Smooth muscle cell (in vitro differentiated cells): ENCODE measurements at regions not wholly inside any gene's neighbourhood (a gene's known extent, or its start where the extent isn't known, plus 50 kb on each side); places are given as distances from the start of the nearest gene placed in this dataset.

ENCODE experiments used
- DNase-seq: peaks from one replicate; lab custom pipeline; 2025; ENCODE audit not compliant: unreplicated experiment; lab: John Stamatoyannopoulos, UW
- H2AFZ ChIP-seq: fragments of 200-600 bp; sonication (generic); 2 replicates; pipeline ENCODE4 v1.6.0; 2016; ENCODE audit warnings: antibody characterized with exemption, low read depth, mild to moderate bottlenecking
- H3F3A ChIP-seq: fragments of 200-600 bp; sonication (generic); 2 replicates; pipeline ENCODE4 v1.6.0; 2017; ENCODE audit warnings: antibody characterized with exemption, low read depth
- H3K27ac ChIP-seq: fragments of 200-600 bp; sonication (generic); 2 replicates; pipeline ENCODE4 v1.5.1; 2016; ENCODE audit warnings: low read depth, mild to moderate bottlenecking
- H3K27me3 ChIP-seq: fragments of 200-600 bp; sonication (generic); 2 replicates; pipeline ENCODE4 v1.6.1; 2016; ENCODE audit warnings: low read depth, mild to moderate bottlenecking
- H3K36me3 ChIP-seq: fragments of 200-600 bp; sonication (generic); 2 replicates; pipeline ENCODE4 v1.5.1; 2016; ENCODE audit warnings: low read depth
- H3K4me1 ChIP-seq: fragments of 200-600 bp; sonication (generic); 2 replicates; pipeline ENCODE4 v1.5.1; 2016; ENCODE audit warnings: low read depth
- H3K4me2 ChIP-seq: fragments of 200-600 bp; sonication (generic); 2 replicates; pipeline ENCODE4 v1.6.0; 2016; ENCODE audit warnings: mild to moderate bottlenecking
- H3K4me3 ChIP-seq: fragments of 200-600 bp; sonication (generic); 2 replicates; pipeline ENCODE4 v1.5.1; 2016; ENCODE audit warnings: mild to moderate bottlenecking
- H3K79me2 ChIP-seq: fragments of 200-600 bp; sonication (generic); 2 replicates; pipeline ENCODE4 v1.6.0; 2016; ENCODE audit warnings: low read depth, mild to moderate bottlenecking
- H3K9ac ChIP-seq: fragments of 200-600 bp; sonication (generic); 2 replicates; pipeline ENCODE4 v1.6.0; 2016; ENCODE audit warnings: low read depth
- H3K9me3 ChIP-seq: fragments of 200-600 bp; sonication (generic); replicated peaks from 2 replicates; pipeline ENCODE4 v1.5.1; 2016; ENCODE audit warnings: low read depth
- H4K20me1 ChIP-seq: fragments of 200-600 bp; sonication (generic); 2 replicates; pipeline ENCODE4 v1.6.0; 2016; ENCODE audit warnings: low read depth
- WGBS: methylation state at CpG from one replicate; pipeline ENCODE4 v1.1.7; 2016; ENCODE audit warnings: low lambda C conversion rate; 5-methylcytosine and 5-hydroxymethylcytosine counted together
- TF ChIP-seq, protein P1 (sequence below): fragments of 200-600 bp; sonication (generic); IDR thresholded peaks from 2 replicates; pipeline ENCODE4 v1.5.1; 2017; ENCODE audit warnings: borderline replicate concordance, mild to moderate bottlenecking, antibody characterized with exemption; ENCODE audit not compliant: insufficient read depth, poor library complexity, severe bottlenecking

GRCh38 chr13:63149375-63149774 is 1733.7 kb upstream of the PCDH20 start:
- no peak overlapping the region for H3K9ac ChIP-seq
- H3K27ac ChIP-seq = no peak overlapping the region
- peaks cover 4% of the 10 kb centered on the region for H3K9me3 ChIP-seq
- H3K4me3 ChIP-seq = no peak overlapping the region
- H3K4me1 ChIP-seq = no peaks in the 10 kb centered on the region
- no peak for DNase-seq
- no peaks in the 10 kb centered on the region for H3F3A ChIP-seq
- H3K36me3 ChIP-seq = no peaks in the 10 kb centered on the region
- H2AFZ ChIP-seq = no peak overlapping the region
- H3K79me2 ChIP-seq = no peaks in the 10 kb centered on the region
- H3K27me3 ChIP-seq = no peaks in the 10 kb centered on the region
- TF ChIP-seq, protein P1, sequence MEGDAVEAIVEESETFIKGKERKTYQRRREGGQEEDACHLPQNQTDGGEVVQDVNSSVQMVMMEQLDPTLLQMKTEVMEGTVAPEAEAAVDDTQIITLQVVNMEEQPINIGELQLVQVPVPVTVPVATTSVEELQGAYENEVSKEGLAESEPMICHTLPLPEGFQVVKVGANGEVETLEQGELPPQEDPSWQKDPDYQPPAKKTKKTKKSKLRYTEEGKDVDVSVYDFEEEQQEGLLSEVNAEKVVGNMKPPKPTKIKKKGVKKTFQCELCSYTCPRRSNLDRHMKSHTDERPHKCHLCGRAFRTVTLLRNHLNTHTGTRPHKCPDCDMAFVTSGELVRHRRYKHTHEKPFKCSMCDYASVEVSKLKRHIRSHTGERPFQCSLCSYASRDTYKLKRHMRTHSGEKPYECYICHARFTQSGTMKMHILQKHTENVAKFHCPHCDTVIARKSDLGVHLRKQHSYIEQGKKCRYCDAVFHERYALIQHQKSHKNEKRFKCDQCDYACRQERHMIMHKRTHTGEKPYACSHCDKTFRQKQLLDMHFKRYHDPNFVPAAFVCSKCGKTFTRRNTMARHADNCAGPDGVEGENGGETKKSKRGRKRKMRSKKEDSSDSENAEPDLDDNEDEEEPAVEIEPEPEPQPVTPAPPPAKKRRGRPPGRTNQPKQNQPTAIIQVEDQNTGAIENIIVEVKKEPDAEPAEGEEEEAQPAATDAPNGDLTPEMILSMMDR = no peak
- 88% methylated on average over 3 of the region's 3 CpGs for WGBS
- H4K20me1 ChIP-seq = no peaks in the 10 kb centered on the region
- H3K4me2 ChIP-seq = no peak overlapping the region

GRCh38 chr13:63139277-63139676 is 1723.6 kb upstream of the PCDH20 start:
- Histone ChIP-seq H3K9me3 (no peaks in the 10 kb centered on the region), H3K4me3 (no peak overlapping the region), H2AFZ (no peak overlapping the region), H4K20me1 (no peaks in the 10 kb centered on the region), H3K79me2 (no peaks in the 10 kb centered on the region), H3F3A (no peaks in the 10 kb centered on the region), H3K9ac (no peak overlapping the region), H3K27ac (no peak overlapping the region), H3K4me2 (no peak overlapping the region), H3K27me3 (no peaks in the 10 kb centered on the region), H3K4me1 (no peaks in the 10 kb centered on the region), H3K36me3 (no peaks in the 10 kb centered on the region)
- no peak for DNase-seq
- TF ChIP-seq, protein P1 = no peak

GRCh38 chr13:63129995-63130394 is 1714.3 kb upstream of the PCDH20 start:
- no peak overlapping the region for H3K4me3 ChIP-seq
- no peak overlapping the region for H2AFZ ChIP-seq
- no peaks in the 10 kb centered on the region for H3K4me1 ChIP-seq
- H3K79me2 ChIP-seq = no peaks in the 10 kb centered on the region
- TF ChIP-seq, protein P1 = no peak
- H3K27me3 ChIP-seq = no peaks in the 10 kb centered on the region
- H4K20me1 ChIP-seq = no peaks in the 10 kb centered on the region
- no peaks in the 10 kb centered on the region for H3K36me3 ChIP-seq
- no peak overlapping the region for H3K27ac ChIP-seq
- no peak for DNase-seq
- H3K4me2 ChIP-seq = no peak overlapping the region
- H3K9ac ChIP-seq = no peak overlapping the region
- no peaks in the 10 kb centered on the region for H3K9me3 ChIP-seq
- no peaks in the 10 kb centered on the region for H3F3A ChIP-seq

DNA sequence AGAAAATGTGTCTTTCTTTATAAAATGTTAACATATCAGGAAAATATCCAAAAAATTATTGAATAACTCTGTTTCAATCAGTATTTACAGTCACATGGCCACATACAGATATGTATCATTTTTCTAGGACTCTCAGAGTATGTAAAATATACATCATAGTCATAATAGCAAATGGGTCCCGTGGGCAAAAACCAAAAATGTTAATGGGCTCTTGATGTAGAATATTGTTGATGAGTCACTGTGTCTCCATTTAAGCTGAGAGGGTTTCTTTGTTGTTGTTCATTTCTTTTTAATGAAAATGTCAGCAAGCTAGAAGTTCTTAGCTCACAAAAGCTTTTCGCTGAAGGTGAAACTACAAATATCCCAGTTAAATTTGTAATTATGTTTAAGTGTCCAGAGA is 1713.1 kb upstream of the PCDH20 start:
- no peaks in the 10 kb centered on the region for H3K79me2 ChIP-seq
- 81% methylated on average over 2 of the region's 2 CpGs for WGBS
- H3K27me3 ChIP-seq = no peaks in the 10 kb centered on the region
- H2AFZ ChIP-seq = peak overlapping the region; percentile 68
- no peaks in the 10 kb centered on the region for H3K4me1 ChIP-seq
- TF ChIP-seq, protein P1 = no peak
- no peaks in the 10 kb centered on the region for H4K20me1 ChIP-seq
- H3K9me3 ChIP-seq = no peaks in the 10 kb centered on the region
- no peak for DNase-seq
- no peak overlapping the region for H3K4me2 ChIP-seq
- no peaks in the 10 kb centered on the region for H3K36me3 ChIP-seq
- H3K9ac ChIP-seq = no peak overlapping the region
- no peak overlapping the region for H3K4me3 ChIP-seq
- no peaks in the 10 kb centered on the region for H3F3A ChIP-seq
- no peak overlapping the region for H3K27ac ChIP-seq
